CD14-positive monocyte (primary cell): ENCODE measurements at regions not wholly inside any gene's neighbourhood (a gene's known extent, or its start where the extent isn't known, plus 50 kb on each side); places are given as distances from the start of the nearest gene placed in this dataset.

Experiments
- DNase-seq, 3 donors: peaks; one replicate each; pipeline ENCODE4 v3.0.0-alpha.2; 2011 to 2022
- H2AFZ ChIP-seq: 2 replicates; pipeline ENCODE4 v1.6.0; 2012; ENCODE audit warnings: mild to moderate bottlenecking, low read depth, low read length, inconsistent platforms; ENCODE audit not compliant: insufficient read depth, poor library complexity, severe bottlenecking
- H3K27ac ChIP-seq, 2 donors: 1 replicate in 1 of 2; 2 replicates in 1 of 2; pipeline ENCODE4 v1.5.1; 2012 to 2013; ENCODE audit warnings: low read length in 2 of 2, control low read depth in 1 of 2, inconsistent platforms in 1 of 2, low read depth in 1 of 2, mild to moderate bottlenecking in 1 of 2
- H3K27me3 ChIP-seq, 2 donors: one replicate each; pipeline versions ENCODE4 v1.6.0 to v1.6.1; 2011 to 2013; ENCODE audit warnings: low read length in 2 of 2; ENCODE audit not compliant: control insufficient read depth in 2 of 2, insufficient read depth in 2 of 2
- H3K36me3 ChIP-seq, 2 donors: replicated peaks in 1 of 2; 1 replicate in 1 of 2; 2 replicates in 1 of 2; pipeline versions ENCODE4 v1.5.1 to v1.6.1; 2012 to 2013; ENCODE audit warnings: low read length in 2 of 2, control low read depth in 1 of 2, inconsistent platforms in 1 of 2, mild to moderate bottlenecking in 1 of 2; ENCODE audit not compliant: insufficient read depth in 2 of 2, control insufficient read depth in 1 of 2
- H3K4me1 ChIP-seq, 2 donors: 1 replicate in 1 of 2; 2 replicates in 1 of 2; pipeline versions ENCODE4 v1.5.1 to v1.6.1; 2012 to 2013; ENCODE audit warnings: low read length in 2 of 2, control low read depth in 1 of 2, inconsistent platforms in 1 of 2, mild to moderate bottlenecking in 1 of 2, moderate library complexity in 1 of 2; ENCODE audit not compliant: insufficient read depth in 2 of 2, control insufficient read depth in 1 of 2
- H3K4me2 ChIP-seq: replicated peaks from 2 replicates; pipeline ENCODE3; 2012; ENCODE audit warnings: low read length, moderate library complexity, mild to moderate bottlenecking; ENCODE audit not compliant: poor library complexity, severe bottlenecking; ENCODE audit errors: extremely low read depth
- H3K4me3 ChIP-seq, 3 experiments: fragments of 200-600 bp in 1 of 3; sonication (generic) in 1 of 3; replicated peaks in 1 of 3; 1 replicate in 2 of 3; 2 replicates in 1 of 3; pipeline ENCODE4 v1.5.1; 2011 to 2013; ENCODE audit warnings: low read length in 3 of 3, mild to moderate bottlenecking in 3 of 3, control low read depth in 2 of 3, low read depth in 2 of 3, inconsistent platforms in 1 of 3, moderate library complexity in 1 of 3
- H3K79me2 ChIP-seq: 2 replicates; pipeline ENCODE4 v1.6.0; 2012; ENCODE audit warnings: mild to moderate bottlenecking, control low read depth, inconsistent platforms, low read length, moderate library complexity; ENCODE audit not compliant: insufficient read depth
- H3K9ac ChIP-seq: 2 replicates; pipeline ENCODE4 v1.6.0; 2017; ENCODE audit warnings: low read length, mild to moderate bottlenecking; ENCODE audit not compliant: insufficient read depth, poor library complexity, severe bottlenecking
- H3K9me3 ChIP-seq, 2 donors: replicated peaks in 1 of 2; 1 replicate in 1 of 2; 2 replicates in 1 of 2; pipeline versions ENCODE4 v1.5.1 to v1.6.1; 2012 to 2013; ENCODE audit warnings: low read length in 2 of 2, control low read depth in 1 of 2; ENCODE audit not compliant: control insufficient read depth in 1 of 2, insufficient read depth in 1 of 2
- H4K20me1 ChIP-seq: 2 replicates; pipeline ENCODE4 v1.6.0; 2012; ENCODE audit warnings: mild to moderate bottlenecking, low read length, control low read depth, moderate library complexity; ENCODE audit not compliant: insufficient read depth
- H3K27ac Mint-ChIP-seq, 7 donors: one replicate each; pipeline ENCODE4 v1.8.0; 2020; ENCODE audit warnings: mild to moderate bottlenecking in 7 of 7, mixed read lengths in 7 of 7, moderate library complexity in 6 of 7, inconsistent platforms in 2 of 7
- H3K27me3 Mint-ChIP-seq, 3 donors: one replicate each; pipeline ENCODE4 v1.8.0; 2021 to 2022; ENCODE audit warnings: low read depth in 3 of 3, mild to moderate bottlenecking in 3 of 3, mixed read lengths in 3 of 3, moderate library complexity in 3 of 3, inconsistent platforms in 1 of 3
- H3K36me3 Mint-ChIP-seq, 2 donors: one replicate each; pipeline ENCODE4 v1.8.0; 2020; ENCODE audit warnings: mixed read lengths in 2 of 2, inconsistent platforms in 1 of 2, mild to moderate bottlenecking in 1 of 2
- H3K4me1 Mint-ChIP-seq: one replicate; pipeline ENCODE4 v1.8.0; 2020; ENCODE audit warnings: mild to moderate bottlenecking, mixed read lengths
- H3K4me3 Mint-ChIP-seq, 2 donors: one replicate each; pipeline ENCODE4 v1.8.0; 2020; ENCODE audit warnings: mild to moderate bottlenecking in 2 of 2, mixed read lengths in 2 of 2, moderate library complexity in 1 of 2
- H3K9me3 Mint-ChIP-seq, 7 donors: one replicate each; pipeline ENCODE4 v1.8.0; 2020 to 2022; ENCODE audit warnings: mixed read lengths in 7 of 7, mild to moderate bottlenecking in 6 of 7, moderate library complexity in 6 of 7, inconsistent platforms in 2 of 7
- CTCF ChIP-seq: fragments of 200-600 bp; IDR thresholded peaks from one replicate; pipeline ENCODE4 v1.8.0; 2022; ENCODE audit warnings: antibody characterized with exemption, mild to moderate bottlenecking
- whole genome bisulfite sequencing: methylation state at CpG from one replicate; pipeline ENCODE4 v1.1.5; 2013; ENCODE audit warnings: missing lambda C conversion rate; ENCODE audit not compliant: insufficient coverage; 5-methylcytosine and 5-hydroxymethylcytosine counted together
- intact Hi-C, 2 donors: fragments of 100-400 bp; cut with micrococcal nuclease; formaldehyde crosslinking; loops; one replicate each; pipeline versions ENCODE4 v1.15.0 to v1.15.1; 2023

GRCh38 chr2:56537756-56538155 is 354.0 kb downstream of the CCDC85A start:
- peaks cover 0 to 1% (median 0%) of the 10 kb centered on the region in 3 donors for H3K27me3 Mint-ChIP-seq
- no peaks in the 10 kb centered on the region for H3K27me3 ChIP-seq
- no peak for DNase-seq
- H3K27ac Mint-ChIP-seq, result no peak overlapping the region
- H3K4me3 ChIP-seq, result no peak overlapping the region
- peaks cover 0 to 8% (median 3%) of the 10 kb centered on the region in 7 donors for H3K9me3 Mint-ChIP-seq
- no peaks in the 10 kb centered on the region for H3K4me1 Mint-ChIP-seq
- no peaks in the 10 kb centered on the region for H3K79me2 ChIP-seq
- H3K4me1 ChIP-seq, result no peaks in the 10 kb centered on the region
- no peaks in the 10 kb centered on the region for H3K36me3 ChIP-seq
- no peak overlapping the region for H2AFZ ChIP-seq
- no peak for TF ChIP-seq CTCF
- no peak overlapping the region for H3K9ac ChIP-seq
- H3K4me2 ChIP-seq, result no peak overlapping the region
- H4K20me1 ChIP-seq, result no peaks in the 10 kb centered on the region
- intact Hi-C loops, result no loop called here
- WGBS, result 96% methylated on average over 2 of the region's 3 CpGs
- no peaks in the 10 kb centered on the region for H3K9me3 ChIP-seq
- no peak overlapping the region for H3K27ac ChIP-seq
- H3K4me3 Mint-ChIP-seq, result no peak overlapping the region
- H3K36me3 Mint-ChIP-seq, result no peaks in the 10 kb centered on the region

GRCh38 chr2:56539618-56540017 is 355.8 kb downstream of the CCDC85A start:
- H3K9ac ChIP-seq, result no peak overlapping the region
- no peak overlapping the region for H3K4me3 Mint-ChIP-seq
- peaks cover 0 to 1% (median 0%) of the 10 kb centered on the region in 3 donors for H3K27me3 Mint-ChIP-seq
- H3K27me3 ChIP-seq, result no peaks in the 10 kb centered on the region
- DNase-seq, result no peak
- no peak for TF ChIP-seq CTCF
- H3K27ac ChIP-seq, result no peak overlapping the region
- H3K4me1 Mint-ChIP-seq, result no peaks in the 10 kb centered on the region
- no CpG with 5 or more reads among the region's 2 CpGs for WGBS
- intact Hi-C loops, result no loop called here
- H3K9me3 ChIP-seq, result no peaks in the 10 kb centered on the region
- no peak overlapping the region for H3K4me2 ChIP-seq
- H2AFZ ChIP-seq, result no peak overlapping the region
- no peaks in the 10 kb centered on the region for H3K79me2 ChIP-seq
- no peaks in the 10 kb centered on the region for H4K20me1 ChIP-seq
- no peaks in the 10 kb centered on the region for H3K36me3 ChIP-seq
- H3K9me3 Mint-ChIP-seq, result peaks cover 0 to 8% (median 3%) of the 10 kb centered on the region in 7 donors
- no peaks in the 10 kb centered on the region for H3K4me1 ChIP-seq
- H3K36me3 Mint-ChIP-seq, result no peaks in the 10 kb centered on the region
- no peak overlapping the region for H3K4me3 ChIP-seq
- no peak overlapping the region for H3K27ac Mint-ChIP-seq
